Muscle layer of duodenum (tissue), 2 donors: ENCODE measurements at regions not wholly inside any gene's neighbourhood (a gene's known extent, or its start where the extent isn't known, plus 50 kb on each side); places are given as distances from the start of the nearest gene placed in this dataset.

Experiments used
- H3K27ac ChIP-seq: one replicate; pipeline ENCODE4 v1.7.0; 2013; ENCODE audit warnings: mild to moderate bottlenecking, low read length
- H3K27me3 ChIP-seq: one replicate; pipeline ENCODE4 v1.7.0; 2013; ENCODE audit warnings: low read depth, mild to moderate bottlenecking, control low read depth, low read length
- H3K36me3 ChIP-seq, 2 donors: one replicate each; pipeline ENCODE4 v1.7.0; 2013; ENCODE audit warnings: low read length in 2 of 2, control low read depth in 1 of 2, mild to moderate bottlenecking in 1 of 2; ENCODE audit not compliant: insufficient read depth in 2 of 2, control insufficient read depth in 1 of 2
- H3K4me1 ChIP-seq, 2 donors: one replicate each; pipeline ENCODE4 v1.7.0; 2013; ENCODE audit warnings: low read length in 2 of 2, mild to moderate bottlenecking in 2 of 2, control low read depth in 1 of 2, moderate library complexity in 1 of 2; ENCODE audit not compliant: insufficient read depth in 2 of 2, control insufficient read depth in 1 of 2
- H3K4me3 ChIP-seq, 2 donors: one replicate each; pipeline ENCODE4 v1.7.0; 2013; ENCODE audit warnings: low read length in 2 of 2, low read depth in 1 of 2, mild to moderate bottlenecking in 1 of 2
- H3K9me3 ChIP-seq, 2 donors: one replicate each; pipeline ENCODE4 v1.7.0; 2013; ENCODE audit warnings: low read length in 2 of 2, control low read depth in 1 of 2, mild to moderate bottlenecking in 1 of 2; ENCODE audit not compliant: control insufficient read depth in 1 of 2
- donor health status: healthy.

- H3K36me3 ChIP-seq = no peaks in the 10 kb centered on the region
- H3K9me3 ChIP-seq = peaks cover 0 to 4% of the 10 kb centered on the region in 2 donors
- H3K4me3 ChIP-seq = no peak overlapping the region
- no peaks in the 10 kb centered on the region for H3K27me3 ChIP-seq
- H3K27ac ChIP-seq = no peak overlapping the region
- no peaks in the 10 kb centered on the region for H3K4me1 ChIP-seq
These were observed 379.5 kb upstream of the USP24 start for GRCh38 chr1:55594701-55595100.

- peaks cover 0 to 4% of the 10 kb centered on the region in 2 donors for H3K9me3 ChIP-seq
- no peaks in the 10 kb centered on the region for H3K27me3 ChIP-seq
- H3K27ac ChIP-seq = no peak overlapping the region
- no peak overlapping the region for H3K4me3 ChIP-seq
- no peaks in the 10 kb centered on the region for H3K36me3 ChIP-seq
- no peaks in the 10 kb centered on the region for H3K4me1 ChIP-seq
These were observed 378.1 kb upstream of the USP24 start for GRCh38 chr1:55593298-55593697.

- Histone ChIP-seq H3K27ac (no peak overlapping the region), H3K9me3 (peaks cover 0 to 4% of the 10 kb centered on the region in 2 donors), H3K27me3 (no peaks in the 10 kb centered on the region), H3K4me3 (no peak overlapping the region), H3K4me1 (no peaks in the 10 kb centered on the region), H3K36me3 (no peaks in the 10 kb centered on the region)
These were observed 377.0 kb upstream of the USP24 start for GRCh38 chr1:55592122-55592521.

DNA sequence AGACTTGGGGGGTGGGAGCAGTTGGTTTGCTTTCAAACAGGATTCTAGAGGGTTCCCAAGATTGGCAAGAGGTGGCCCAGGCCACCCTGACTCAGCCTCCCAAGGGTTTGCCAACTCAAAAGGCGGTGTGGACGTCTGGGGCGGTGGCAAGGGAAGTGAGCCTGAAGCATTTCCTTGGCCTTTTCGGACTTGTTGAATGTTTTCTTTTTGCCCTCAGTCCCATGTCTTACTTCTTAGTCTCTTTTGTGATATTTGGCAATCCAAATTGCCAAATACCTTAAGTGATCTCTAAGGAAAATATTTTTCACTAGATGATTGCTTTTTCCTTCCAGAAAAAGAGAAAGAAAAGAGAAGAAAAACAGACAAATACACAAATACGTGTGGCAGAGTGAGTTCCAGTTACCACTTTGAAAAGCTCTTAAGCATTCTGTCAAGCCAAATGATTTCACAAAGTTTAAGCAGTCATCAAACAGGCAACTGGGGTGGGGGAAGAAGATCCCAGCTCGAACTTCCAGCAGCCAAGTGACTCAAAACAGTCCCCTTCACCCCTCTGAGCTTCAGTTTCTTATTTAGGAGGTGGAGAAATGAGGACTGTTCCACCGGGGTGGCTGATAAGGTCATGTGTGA lies 374.6 kb upstream of the USP24 start:
- Histone ChIP-seq H3K4me1 (no peaks in the 10 kb centered on the region), H3K9me3 (no peaks in the 10 kb centered on the region), H3K4me3 (no peak overlapping the region), H3K36me3 (no peaks in the 10 kb centered on the region), H3K27ac (no peak overlapping the region), H3K27me3 (no peaks in the 10 kb centered on the region)

GRCh38 chr1:55588309-55588708 lies 373.1 kb upstream of the USP24 start:
- no peaks in the 10 kb centered on the region for H3K36me3 ChIP-seq
- no peaks in the 10 kb centered on the region for H3K9me3 ChIP-seq
- no peak overlapping the region for H3K27ac ChIP-seq
- H3K4me3 ChIP-seq = no peak overlapping the region
- H3K27me3 ChIP-seq = no peaks in the 10 kb centered on the region
- no peaks in the 10 kb centered on the region for H3K4me1 ChIP-seq

DNA sequence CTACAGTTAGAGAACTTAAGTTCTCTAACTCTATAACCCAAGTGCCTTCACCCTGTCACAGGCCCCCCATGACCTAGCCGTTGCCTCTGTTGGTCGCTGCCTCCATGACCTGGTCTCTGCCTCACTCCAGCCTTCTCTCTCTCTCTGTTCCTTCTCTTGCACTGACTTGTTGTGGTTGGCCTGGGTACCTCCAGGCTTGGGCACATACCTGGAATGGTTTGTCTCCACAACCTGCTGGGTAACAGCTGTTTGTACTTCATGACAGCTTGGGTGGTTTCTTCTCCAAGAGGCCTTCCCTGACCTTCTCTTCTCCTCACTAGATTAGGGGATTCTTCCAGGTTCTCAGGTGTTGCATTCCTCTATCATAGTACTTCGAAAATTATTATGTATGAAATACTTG lies 371.6 kb upstream of the USP24 start:
- Histone ChIP-seq H3K27ac (no peak overlapping the region), H3K9me3 (no peaks in the 10 kb centered on the region), H3K4me1 (no peaks in the 10 kb centered on the region), H3K4me3 (no peak overlapping the region), H3K27me3 (no peaks in the 10 kb centered on the region), H3K36me3 (no peaks in the 10 kb centered on the region)

DNA sequence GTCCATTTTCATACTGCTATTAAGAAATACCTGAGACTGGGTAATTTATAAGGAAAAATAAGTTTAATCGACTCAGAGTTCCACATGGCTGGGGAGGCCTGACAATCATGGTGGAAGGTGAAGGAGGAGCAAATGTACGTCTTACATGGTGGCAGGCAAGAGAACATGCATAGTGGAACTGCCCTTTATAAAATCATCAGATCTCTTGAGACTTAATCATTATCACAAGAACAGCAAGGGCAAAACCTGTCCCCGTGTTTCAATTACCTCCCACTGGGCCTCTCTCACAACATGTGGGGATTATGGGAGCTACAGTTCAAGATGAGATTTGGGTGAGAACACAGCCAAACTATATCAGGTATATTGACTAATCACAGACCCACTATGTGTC lies 370.2 kb upstream of the USP24 start:
- no peaks in the 10 kb centered on the region for H3K4me1 ChIP-seq
- no peaks in the 10 kb centered on the region for H3K27me3 ChIP-seq
- H3K4me3 ChIP-seq = no peak overlapping the region
- no peak overlapping the region for H3K27ac ChIP-seq
- no peaks in the 10 kb centered on the region for H3K9me3 ChIP-seq
- no peaks in the 10 kb centered on the region for H3K36me3 ChIP-seq

DNA sequence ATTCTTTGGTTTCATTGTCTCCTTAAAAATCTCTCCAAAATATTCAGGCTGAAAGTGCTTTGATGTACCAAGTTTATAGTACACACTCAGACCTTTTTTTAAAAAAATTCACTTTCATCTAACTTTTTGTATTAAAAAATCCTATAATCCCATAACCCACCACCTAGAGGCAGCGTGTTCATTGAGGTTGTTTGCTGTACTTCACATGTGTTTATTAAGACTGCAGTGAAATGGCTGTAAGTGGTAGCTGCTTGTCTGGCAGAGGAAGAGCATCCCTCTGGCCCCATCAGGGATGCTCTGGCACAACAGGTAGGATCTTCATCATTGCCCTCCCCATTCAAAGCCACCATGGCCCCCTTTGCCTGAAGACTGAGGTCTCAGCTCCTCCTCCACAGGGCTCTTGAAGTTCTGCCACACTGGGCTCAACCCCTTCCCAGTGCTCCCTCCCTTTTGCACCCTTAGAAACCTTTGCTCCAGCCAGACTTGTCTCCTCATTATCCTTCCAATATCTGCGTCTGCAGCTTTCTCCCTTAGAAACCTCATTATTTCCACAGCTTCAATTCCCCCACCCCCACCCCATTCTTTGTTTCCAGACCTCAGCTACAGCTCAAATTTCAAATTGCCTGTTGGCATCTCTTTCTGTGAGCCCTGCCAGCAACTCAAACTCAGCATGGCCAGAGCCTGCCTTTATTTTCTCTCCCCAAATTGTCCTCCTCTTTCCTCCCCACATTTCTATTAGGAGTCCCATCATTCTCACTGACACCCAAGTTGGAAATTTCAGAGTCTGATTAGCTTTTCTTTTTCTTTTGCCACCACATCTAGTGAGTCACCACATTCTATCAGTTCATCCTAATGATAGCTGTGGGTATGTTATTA lies 369.6 kb upstream of the USP24 start:
- Histone ChIP-seq H3K36me3 (no peaks in the 10 kb centered on the region), H3K27ac (no peak overlapping the region), H3K4me1 (no peaks in the 10 kb centered on the region), H3K9me3 (no peaks in the 10 kb centered on the region), H3K27me3 (no peaks in the 10 kb centered on the region), H3K4me3 (no peak overlapping the region)

GRCh38 chr1:55582084-55582483 lies 366.9 kb upstream of the USP24 start:
- Histone ChIP-seq H3K27ac (no peak overlapping the region), H3K9me3 (no peaks in the 10 kb centered on the region), H3K4me1 (no peaks in the 10 kb centered on the region), H3K27me3 (no peaks in the 10 kb centered on the region), H3K36me3 (no peaks in the 10 kb centered on the region), H3K4me3 (no peak overlapping the region)

DNA sequence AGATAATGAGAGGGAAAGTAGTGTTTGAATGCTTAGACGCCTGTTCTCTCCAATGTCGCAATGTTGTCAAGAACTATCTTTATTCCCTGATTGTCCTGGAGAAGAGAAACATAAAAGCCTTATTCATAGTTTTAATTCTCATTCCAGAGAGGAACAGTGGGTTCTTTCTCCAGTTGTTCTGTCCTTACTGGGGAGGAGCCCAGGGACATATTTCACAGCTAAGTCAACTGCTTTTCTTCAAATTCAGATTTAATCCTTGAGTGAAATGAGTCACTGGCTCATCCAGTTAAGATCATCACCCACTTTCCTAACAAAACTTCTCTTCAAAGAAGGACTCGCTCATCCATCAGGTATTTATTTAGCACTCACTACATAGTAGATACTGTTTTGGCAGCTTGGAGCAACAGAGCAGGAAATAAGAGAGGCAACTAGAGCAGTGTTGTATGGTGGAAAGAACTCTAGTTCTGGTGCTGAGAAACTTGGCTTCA lies 365.7 kb upstream of the USP24 start:
- Histone ChIP-seq H3K27me3 (no peaks in the 10 kb centered on the region), H3K36me3 (no peaks in the 10 kb centered on the region), H3K4me3 (no peak overlapping the region), H3K9me3 (no peaks in the 10 kb centered on the region), H3K27ac (no peak overlapping the region), H3K4me1 (no peaks in the 10 kb centered on the region)

- H3K4me1 ChIP-seq = no peaks in the 10 kb centered on the region
These were observed 364.3 kb upstream of the USP24 start for GRCh38 chr1:55579332-55580001.

More at GRCh38 chr1:55579332-55580001, 364.3 kb upstream of the USP24 start:
- no peak overlapping the region for H3K27ac ChIP-seq
- H3K36me3 ChIP-seq = no peaks in the 10 kb centered on the region
- no peaks in the 10 kb centered on the region for H3K27me3 ChIP-seq
- H3K9me3 ChIP-seq = no peaks in the 10 kb centered on the region
- no peak overlapping the region for H3K4me3 ChIP-seq
